ENCODE measurements at regions not wholly inside any gene's neighbourhood (a gene's known extent, or its start where the extent isn't known, plus 50 kb on each side); places are given as distances from the start of the nearest gene placed in this dataset.
A peak's percentile ranks its signal among the peaks of the same experiment; 100 is the strongest.

DNA sequence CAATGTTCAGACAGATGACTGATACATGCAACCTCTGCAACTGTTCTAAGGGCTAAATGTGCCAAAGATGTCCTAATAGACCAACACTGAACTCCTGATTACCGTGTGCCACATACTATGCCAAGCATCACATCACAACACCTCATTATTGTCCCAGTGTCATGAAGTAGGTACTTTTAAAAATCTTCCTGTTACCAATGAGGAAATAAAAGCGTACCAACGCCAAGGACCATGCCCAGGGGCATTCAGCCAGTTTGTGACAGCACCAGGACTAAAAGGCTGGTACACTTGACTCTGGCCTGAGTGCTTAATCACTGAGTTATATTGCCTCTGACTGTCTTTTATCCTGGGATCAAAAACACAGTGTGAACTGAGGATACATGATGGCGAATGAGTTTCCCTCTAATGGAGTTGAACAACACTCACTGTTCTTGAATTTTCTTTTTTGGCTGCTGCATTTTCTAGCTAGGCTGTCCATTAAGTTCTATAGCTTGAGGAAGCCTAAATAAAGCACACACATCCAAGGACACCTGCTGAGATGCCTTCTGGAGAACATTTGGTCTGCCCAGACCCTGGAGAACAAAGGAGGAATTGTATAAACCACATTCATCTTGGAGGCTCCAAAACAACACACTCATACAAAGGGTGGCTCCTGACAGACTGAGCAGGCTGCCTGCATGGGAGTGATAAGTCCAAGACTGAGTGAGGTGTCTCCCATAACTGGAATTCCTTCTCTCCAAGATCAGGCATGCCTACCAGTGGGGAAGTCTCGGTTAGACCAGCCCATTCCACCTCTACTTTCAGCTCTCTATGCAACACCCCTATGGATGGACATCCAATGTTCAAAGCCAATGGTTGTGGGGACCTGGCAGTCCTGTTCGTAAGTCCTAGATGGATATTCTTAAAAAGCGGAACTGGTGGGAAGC, 126.7 kb upstream of the PRICKLE2 start:
- Histone ChIP-seq H3K36me3 (ENCODE audit: control insufficient read depth, insufficient read depth, low read length) (no peaks in the 10 kb centered on the region), H4K20me1 (ENCODE audit: control insufficient read depth, extremely low read depth, insufficient read depth, low read length) (no peaks in the 10 kb centered on the region), H3K9me3 (ENCODE audit: control insufficient read depth, insufficient read depth, low read depth, low read length) (no peaks in the 10 kb centered on the region), H3K27ac (ENCODE audit: insufficient read depth, low read length) (peak overlapping the region; percentile 26), H3K4me2 (ENCODE audit: extremely low read depth, insufficient read depth, low read length) (peak overlapping the region; percentile 54), H3K27me3 (ENCODE audit: control insufficient read depth, insufficient read depth, low read length) (no peaks in the 10 kb centered on the region), H3K9ac (ENCODE audit: insufficient read depth, low read length) (no peak overlapping the region), H3K4me3 (replicated peaks in 1 of 4; ENCODE audit: control extremely low read depth in 1 of 4, insufficient read depth in 1 of 4, low read depth in 3 of 4, low read length in 4 of 4) (no peak overlapping the region), H2AFZ (ENCODE audit: low read length) (peak overlapping the region; percentile 54), H3K79me2 (ENCODE audit: control insufficient read depth, insufficient read depth, low read length) (no peaks in the 10 kb centered on the region), H3K4me1 (ENCODE audit: control insufficient read depth, extremely low read depth, insufficient read depth, low read length) (peaks cover 18% of the 10 kb centered on the region)
- TF ChIP-seq EZH2 (IDR thresholded peaks at IDR 0.05; ENCODE audit: low read length, missing control alignments) = no peak
- TF ChIP-seq, protein P1, sequence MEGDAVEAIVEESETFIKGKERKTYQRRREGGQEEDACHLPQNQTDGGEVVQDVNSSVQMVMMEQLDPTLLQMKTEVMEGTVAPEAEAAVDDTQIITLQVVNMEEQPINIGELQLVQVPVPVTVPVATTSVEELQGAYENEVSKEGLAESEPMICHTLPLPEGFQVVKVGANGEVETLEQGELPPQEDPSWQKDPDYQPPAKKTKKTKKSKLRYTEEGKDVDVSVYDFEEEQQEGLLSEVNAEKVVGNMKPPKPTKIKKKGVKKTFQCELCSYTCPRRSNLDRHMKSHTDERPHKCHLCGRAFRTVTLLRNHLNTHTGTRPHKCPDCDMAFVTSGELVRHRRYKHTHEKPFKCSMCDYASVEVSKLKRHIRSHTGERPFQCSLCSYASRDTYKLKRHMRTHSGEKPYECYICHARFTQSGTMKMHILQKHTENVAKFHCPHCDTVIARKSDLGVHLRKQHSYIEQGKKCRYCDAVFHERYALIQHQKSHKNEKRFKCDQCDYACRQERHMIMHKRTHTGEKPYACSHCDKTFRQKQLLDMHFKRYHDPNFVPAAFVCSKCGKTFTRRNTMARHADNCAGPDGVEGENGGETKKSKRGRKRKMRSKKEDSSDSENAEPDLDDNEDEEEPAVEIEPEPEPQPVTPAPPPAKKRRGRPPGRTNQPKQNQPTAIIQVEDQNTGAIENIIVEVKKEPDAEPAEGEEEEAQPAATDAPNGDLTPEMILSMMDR (conservative IDR thresholded peaks at IDR 0.05 in 1 of 2, IDR thresholded peaks at IDR 0.05 in 1 of 2; ENCODE audit: low read depth in 1 of 2, low read length in 2 of 2) = no peak
- DNase-seq (ENCODE audit: low read depth in 2 of 2) = peak in 1 of 2 donors; percentile 92

DNA sequence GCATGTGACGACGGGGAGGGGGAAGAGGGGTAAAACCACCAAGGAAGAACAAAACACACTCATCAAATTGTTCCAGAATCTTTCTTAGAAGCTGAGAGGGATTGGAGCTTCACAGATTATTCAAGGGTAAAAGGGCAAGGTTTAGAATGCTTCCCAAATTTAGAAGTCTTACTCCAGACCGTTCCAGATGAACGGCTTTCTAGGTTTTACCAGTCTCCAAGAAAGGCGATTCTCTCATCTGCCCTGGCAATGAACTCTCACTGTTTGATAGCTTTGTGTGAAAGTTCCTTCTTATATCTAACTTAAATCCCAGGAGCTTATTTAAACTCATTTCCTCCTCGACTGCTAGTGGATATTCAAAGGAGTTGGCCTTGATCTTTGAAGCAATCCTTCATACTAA, 124.3 kb upstream of the PRICKLE2 start:
- no peak overlapping the region for H3K4me3 ChIP-seq (replicated peaks in 1 of 4; ENCODE audit: control extremely low read depth in 1 of 4, insufficient read depth in 1 of 4, low read depth in 3 of 4, low read length in 4 of 4)
- H4K20me1 ChIP-seq (ENCODE audit: control insufficient read depth, extremely low read depth, insufficient read depth, low read length) = no peaks in the 10 kb centered on the region
- TF ChIP-seq, protein P1 (conservative IDR thresholded peaks at IDR 0.05 in 1 of 2, IDR thresholded peaks at IDR 0.05 in 1 of 2; ENCODE audit: low read depth in 1 of 2, low read length in 2 of 2) = no peak
- TF ChIP-seq EZH2 (IDR thresholded peaks at IDR 0.05; ENCODE audit: low read length, missing control alignments) = no peak
- no peaks in the 10 kb centered on the region for H3K36me3 ChIP-seq (ENCODE audit: control insufficient read depth, insufficient read depth, low read length)
- H3K9me3 ChIP-seq (ENCODE audit: control insufficient read depth, insufficient read depth, low read depth, low read length) = no peaks in the 10 kb centered on the region
- no peak overlapping the region for H3K27ac ChIP-seq (ENCODE audit: insufficient read depth, low read length)
- no peak overlapping the region for H3K4me2 ChIP-seq (ENCODE audit: extremely low read depth, insufficient read depth, low read length)
- DNase-seq (ENCODE audit: low read depth in 2 of 2) = no peak
- H3K79me2 ChIP-seq (ENCODE audit: control insufficient read depth, insufficient read depth, low read length) = no peaks in the 10 kb centered on the region
- no peak overlapping the region for H3K9ac ChIP-seq (ENCODE audit: insufficient read depth, low read length)
- peaks cover 19% of the 10 kb centered on the region for H3K4me1 ChIP-seq (ENCODE audit: control insufficient read depth, extremely low read depth, insufficient read depth, low read length)
- H3K27me3 ChIP-seq (ENCODE audit: control insufficient read depth, insufficient read depth, low read length) = no peaks in the 10 kb centered on the region
- no peak overlapping the region for H2AFZ ChIP-seq (ENCODE audit: low read length)

DNA sequence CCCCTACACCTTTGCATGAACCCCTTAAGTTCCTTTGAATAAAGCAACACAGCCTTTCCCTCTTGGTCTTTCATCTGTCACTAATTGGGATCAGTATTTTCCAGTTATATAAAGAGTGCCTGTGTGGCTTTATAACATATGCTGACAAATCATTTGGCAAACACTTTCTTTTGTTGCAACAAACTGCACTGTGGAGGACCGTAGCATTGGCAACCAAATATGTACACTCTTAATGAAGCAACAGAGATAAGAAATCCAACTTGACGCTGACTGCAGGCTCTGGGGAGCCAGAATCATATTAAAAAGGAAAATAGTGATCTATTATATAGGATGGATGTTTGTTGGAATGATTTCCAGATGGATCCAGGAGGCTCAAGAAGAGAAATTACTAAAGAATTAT, 120.1 kb upstream of the PRICKLE2 start:
- TF ChIP-seq, protein P1 (conservative IDR thresholded peaks at IDR 0.05 in 1 of 2, IDR thresholded peaks at IDR 0.05 in 1 of 2; ENCODE audit: low read depth in 1 of 2, low read length in 2 of 2) = no peak
- no peak for TF ChIP-seq EZH2 (IDR thresholded peaks at IDR 0.05; ENCODE audit: low read length, missing control alignments)
- Histone ChIP-seq H3K4me2 (ENCODE audit: extremely low read depth, insufficient read depth, low read length) (peak overlapping the region; percentile 17), H3K27ac (ENCODE audit: insufficient read depth, low read length) (peak overlapping the region; percentile 73), H3K9ac (ENCODE audit: insufficient read depth, low read length) (no peak overlapping the region), H3K27me3 (ENCODE audit: control insufficient read depth, insufficient read depth, low read length) (no peaks in the 10 kb centered on the region), H3K9me3 (ENCODE audit: control insufficient read depth, insufficient read depth, low read depth, low read length) (no peaks in the 10 kb centered on the region), H3K4me1 (ENCODE audit: control insufficient read depth, extremely low read depth, insufficient read depth, low read length) (peaks cover 38% of the 10 kb centered on the region), H2AFZ (ENCODE audit: low read length) (no peak overlapping the region), H3K36me3 (ENCODE audit: control insufficient read depth, insufficient read depth, low read length) (no peaks in the 10 kb centered on the region), H3K4me3 (replicated peaks in 1 of 4; ENCODE audit: control extremely low read depth in 1 of 4, insufficient read depth in 1 of 4, low read depth in 3 of 4, low read length in 4 of 4) (no peak overlapping the region), H4K20me1 (ENCODE audit: control insufficient read depth, extremely low read depth, insufficient read depth, low read length) (no peaks in the 10 kb centered on the region), H3K79me2 (ENCODE audit: control insufficient read depth, insufficient read depth, low read length) (no peaks in the 10 kb centered on the region)
- peak; percentile 94 to 96 for DNase-seq (ENCODE audit: low read depth in 2 of 2)
